GM23338 (cell line): ENCODE measurements at regions not wholly inside any gene's neighbourhood (a gene's known extent, or its start where the extent isn't known, plus 50 kb on each side); places are given as distances from the start of the nearest gene placed in this dataset.

Source experiments
- ATAC-seq: fragments of 200-7000 bp; cut with Tn5 transposase; 3 replicates; pipeline ENCODE4 v1.9.1; 2020
- DNase-seq: peaks from one replicate; pipeline ENCODE4 v3.0.0-alpha.2; 2015; ENCODE audit warnings: low spot score
- H2AFZ ChIP-seq: fragments of 200-600 bp; sonication (generic); 2 replicates; pipeline ENCODE4 v1.8.0; 2016; ENCODE audit warnings: antibody characterized with exemption, mild to moderate bottlenecking, moderate library complexity
- H3F3A ChIP-seq: fragments of 200-600 bp; sonication (generic); replicated peaks from 2 replicates; pipeline ENCODE4 v1.8.0; 2017; ENCODE audit warnings: antibody characterized with exemption, mixed run types, low read depth
- H3K27ac ChIP-seq: fragments of 200-600 bp; sonication (generic); 2 replicates; pipeline ENCODE4 v1.6.1; 2016; ENCODE audit warnings: low read depth
- H3K27me3 ChIP-seq: fragments of 200-600 bp; sonication (generic); 2 replicates; pipeline ENCODE4 v1.8.0; 2016; ENCODE audit warnings: mild to moderate bottlenecking, mixed run types, moderate library complexity; ENCODE audit not compliant: insufficient read depth
- H3K36me3 ChIP-seq: fragments of 200-600 bp; sonication (generic); 2 replicates; pipeline ENCODE4 v1.8.0; 2016; ENCODE audit warnings: mild to moderate bottlenecking; ENCODE audit not compliant: insufficient read depth
- H3K4me1 ChIP-seq: fragments of 200-600 bp; sonication (generic); 2 replicates; pipeline ENCODE4 v1.8.0; 2016; ENCODE audit warnings: mild to moderate bottlenecking, moderate library complexity; ENCODE audit not compliant: insufficient read depth
- H3K4me2 ChIP-seq: fragments of 200-600 bp; sonication (generic); 2 replicates; pipeline ENCODE4 v1.7.1; 2017; ENCODE audit warnings: mixed run types
- H3K4me3 ChIP-seq: fragments of 200-600 bp; sonication (generic); 2 replicates; pipeline ENCODE4 v1.6.1; 2016; ENCODE audit warnings: mixed run types
- H3K79me2 ChIP-seq: fragments of 200-600 bp; sonication (generic); replicated peaks from 2 replicates; pipeline ENCODE4 v1.8.0; 2017; ENCODE audit warnings: mild to moderate bottlenecking; ENCODE audit not compliant: insufficient read depth
- H3K9me2 ChIP-seq: fragments of 200-600 bp; sonication (generic); 2 replicates; pipeline ENCODE4 v1.8.0; 2017; ENCODE audit not compliant: insufficient read depth
- H4K20me1 ChIP-seq: fragments of 200-600 bp; sonication (generic); replicated peaks from 2 replicates; pipeline ENCODE4 v1.8.0; 2017; ENCODE audit warnings: mild to moderate bottlenecking; ENCODE audit not compliant: insufficient read depth
- H3K27ac Mint-ChIP-seq: 2 replicates; pipeline ENCODE4 v1.8.0; 2020; ENCODE audit warnings: inconsistent platforms, mild to moderate bottlenecking, moderate library complexity, mixed read lengths
- H3K27me3 Mint-ChIP-seq: 3 replicates; pipeline ENCODE4 v1.8.0; 2022; ENCODE audit warnings: low read depth, mild to moderate bottlenecking, moderate library complexity, mixed read lengths, inconsistent platforms; ENCODE audit not compliant: insufficient read depth, poor library complexity
- H3K36me3 Mint-ChIP-seq: 3 replicates; pipeline ENCODE4 v1.8.0; 2021; ENCODE audit warnings: low read depth, mild to moderate bottlenecking, inconsistent platforms, moderate library complexity, mixed read lengths
- H3K4me1 Mint-ChIP-seq: 3 replicates; pipeline ENCODE4 v1.8.0; 2020; ENCODE audit warnings: mild to moderate bottlenecking, inconsistent platforms, mixed read lengths
- H3K4me3 Mint-ChIP-seq: 3 replicates; pipeline ENCODE4 v1.8.0; 2021; ENCODE audit warnings: moderate library complexity, mild to moderate bottlenecking, inconsistent platforms, mixed read lengths
- H3K9me3 Mint-ChIP-seq: 3 replicates; pipeline ENCODE4 v1.8.0; 2020; ENCODE audit warnings: moderate library complexity, mild to moderate bottlenecking, inconsistent platforms, mixed read lengths
- CREB1 ChIP-seq: fragments of 250-450 bp; sonication (Bioruptor Pico); IDR thresholded peaks from 2 replicates; pipeline ENCODE4 v1.5.0; 2020; ENCODE audit warnings: low read depth, mild to moderate bottlenecking, moderate library complexity
- ETS1 ChIP-seq: IDR thresholded peaks from 2 replicates; pipeline ENCODE4 v1.6.1; 2016; ENCODE audit warnings: antibody characterized with exemption
- EZH2 ChIP-seq: fragments of 200-600 bp; sonication (generic); IDR thresholded peaks from one replicate; pipeline ENCODE4 v1.8.0; 2017; ENCODE audit warnings: antibody characterized with exemption, mild to moderate bottlenecking, low read depth; ENCODE audit not compliant: unreplicated experiment
- EZH2phosphoT487 ChIP-seq: fragments of 200-600 bp; sonication (generic); IDR thresholded peaks from one replicate; pipeline ENCODE4 v1.8.1; 2018; ENCODE audit warnings: antibody characterized with exemption; ENCODE audit not compliant: unreplicated experiment
- JUNB ChIP-seq: IDR thresholded peaks from one replicate; pipeline ENCODE4 v1.6.1; 2016; ENCODE audit warnings: antibody characterized with exemption; ENCODE audit not compliant: unreplicated experiment
- NANOG ChIP-seq: IDR thresholded peaks from 2 replicates; pipeline ENCODE4 v1.6.1; 2016; ENCODE audit warnings: antibody characterized with exemption, borderline replicate concordance
- POLR2AphosphoS5 ChIP-seq: IDR thresholded peaks from 2 replicates; pipeline ENCODE4 v1.6.1; 2016; ENCODE audit warnings: antibody characterized with exemption, low read depth
- REST ChIP-seq: IDR thresholded peaks from one replicate; pipeline ENCODE4 v1.6.1; 2018; ENCODE audit warnings: antibody characterized with exemption; ENCODE audit not compliant: unreplicated experiment
- STAT1 ChIP-seq: IDR thresholded peaks from one replicate; pipeline ENCODE4 v1.6.1; 2016; ENCODE audit warnings: antibody characterized with exemption; ENCODE audit not compliant: unreplicated experiment
- ZNF114 ChIP-seq: fragments of 250-450 bp; sonication (Bioruptor Pico); IDR thresholded peaks from 2 replicates; pipeline ENCODE4 v1.5.0; 2020; ENCODE audit warnings: mild to moderate bottlenecking, moderate library complexity
- ZNF331 ChIP-seq: fragments of 250-450 bp; sonication (Bioruptor Pico); IDR thresholded peaks from 2 replicates; pipeline ENCODE4 v1.5.0; 2020; ENCODE audit warnings: low read depth, mild to moderate bottlenecking, moderate library complexity
- ZNF462 ChIP-seq: fragments of 250-450 bp; sonication (Bioruptor Pico); IDR thresholded peaks from 2 replicates; pipeline ENCODE4 v1.5.0; 2020; ENCODE audit warnings: mild to moderate bottlenecking, moderate library complexity
- TF ChIP-seq, protein P1 (sequence below), 2 experiments: fragments of 200-600 bp in 1 of 2; sonication (generic) in 1 of 2; conservative IDR thresholded peaks; 2 replicates each; pipeline versions ENCODE4 v1.5.1 to v1.6.1; 2016 to 2017; ENCODE audit warnings: antibody characterized with exemption in 2 of 2, low read depth in 2 of 2, mild to moderate bottlenecking in 2 of 2, moderate library complexity in 1 of 2

DNA sequence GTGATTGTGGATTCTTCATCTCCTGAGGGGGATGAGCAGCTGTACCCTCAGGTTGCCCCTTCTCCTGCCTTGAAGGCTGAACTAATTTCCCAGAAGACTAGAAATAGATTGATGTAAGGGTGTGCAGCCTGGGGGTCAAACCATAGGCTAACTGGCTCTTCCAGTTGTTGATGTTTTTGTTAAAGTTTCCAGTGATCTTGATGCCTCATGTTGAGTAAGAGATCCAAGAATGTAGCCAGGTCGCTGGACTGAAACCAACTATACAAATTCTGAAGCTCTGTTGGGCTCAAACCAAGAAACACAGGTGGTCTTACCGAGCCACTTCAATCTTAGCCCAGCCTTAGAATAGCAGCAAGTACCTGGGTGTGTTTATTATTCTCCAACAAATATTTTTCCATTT lies 391.8 kb downstream of the KLF5 start (continued):
- TF ChIP-seq ZNF331 (no peak), POLR2AphosphoS5 (no peak)

DNA sequence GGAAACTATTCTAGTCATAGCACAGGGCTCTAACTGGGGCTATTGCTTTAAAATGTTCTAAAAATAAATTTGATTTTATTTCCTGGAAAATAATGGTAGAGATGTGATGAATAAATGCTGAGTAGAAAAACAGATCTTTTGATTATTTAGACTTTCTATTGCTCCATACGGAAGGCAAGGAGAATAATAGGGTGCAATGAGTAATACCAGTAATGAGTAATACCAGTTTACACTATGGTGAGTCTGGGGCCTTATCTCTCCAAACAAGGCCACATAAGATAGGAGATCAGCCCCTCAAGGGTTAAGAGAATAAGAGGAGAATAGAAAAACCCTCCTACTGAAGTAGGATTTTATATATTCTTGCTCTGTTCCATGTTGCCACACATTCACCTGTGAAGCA lies 390.4 kb downstream of the KLF5 start:
- Histone ChIP-seq H3F3A (no peaks in the 10 kb centered on the region), H3K27ac (no peak overlapping the region), H3K36me3 (no peaks in the 10 kb centered on the region; the same call in 1 of the 2 replicates), H3K27me3 (no peaks in the 10 kb centered on the region), H3K9me2 (0 out of 2 replicates have a peak, but pooled peaks cover 9% of the 10 kb centered on the region), H3K4me2 (no peak overlapping the region), H3K79me2 (no peaks in the 10 kb centered on the region), H3K4me1 (no peaks in the 10 kb centered on the region), H2AFZ (no peak overlapping the region), H4K20me1 (no peaks in the 10 kb centered on the region), H3K4me3 (no peak overlapping the region)
- no peak for TF ChIP-seq EZH2phosphoT487
- TF ChIP-seq ETS1: no peak
- no peak for TF ChIP-seq NANOG
- no peak for TF ChIP-seq EZH2
- TF ChIP-seq STAT1: no peak
- TF ChIP-seq ZNF331: no peak
- no peak for TF ChIP-seq REST
- TF ChIP-seq ZNF462 (CRISPR knock-in tag): no peak
- TF ChIP-seq CREB1 (CRISPR knock-in tag): no peak
- TF ChIP-seq POLR2AphosphoS5: no peak
- TF ChIP-seq, protein P1, sequence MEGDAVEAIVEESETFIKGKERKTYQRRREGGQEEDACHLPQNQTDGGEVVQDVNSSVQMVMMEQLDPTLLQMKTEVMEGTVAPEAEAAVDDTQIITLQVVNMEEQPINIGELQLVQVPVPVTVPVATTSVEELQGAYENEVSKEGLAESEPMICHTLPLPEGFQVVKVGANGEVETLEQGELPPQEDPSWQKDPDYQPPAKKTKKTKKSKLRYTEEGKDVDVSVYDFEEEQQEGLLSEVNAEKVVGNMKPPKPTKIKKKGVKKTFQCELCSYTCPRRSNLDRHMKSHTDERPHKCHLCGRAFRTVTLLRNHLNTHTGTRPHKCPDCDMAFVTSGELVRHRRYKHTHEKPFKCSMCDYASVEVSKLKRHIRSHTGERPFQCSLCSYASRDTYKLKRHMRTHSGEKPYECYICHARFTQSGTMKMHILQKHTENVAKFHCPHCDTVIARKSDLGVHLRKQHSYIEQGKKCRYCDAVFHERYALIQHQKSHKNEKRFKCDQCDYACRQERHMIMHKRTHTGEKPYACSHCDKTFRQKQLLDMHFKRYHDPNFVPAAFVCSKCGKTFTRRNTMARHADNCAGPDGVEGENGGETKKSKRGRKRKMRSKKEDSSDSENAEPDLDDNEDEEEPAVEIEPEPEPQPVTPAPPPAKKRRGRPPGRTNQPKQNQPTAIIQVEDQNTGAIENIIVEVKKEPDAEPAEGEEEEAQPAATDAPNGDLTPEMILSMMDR (conservative IDR thresholded peaks at IDR 0.05; ENCODE audit: low read depth in 2 of 2): no peak
- no peak for TF ChIP-seq ZNF114 (CRISPR knock-in tag)
- TF ChIP-seq JUNB: no peak
- Mint-ChIP-seq H3K9me3 (peaks cover 18% of the 10 kb centered on the region), H3K36me3 (peaks cover 5% of the 10 kb centered on the region; the same call in 2 of the 3 replicates), H3K4me1 (no peaks in the 10 kb centered on the region), H3K27ac (no peak overlapping the region), H3K27me3 (no peaks in the 10 kb centered on the region), H3K4me3 (no peak overlapping the region)
- DNase-seq (no peak), ATAC-seq (no peak)
